A549 (cell line): ENCODE measurements at regions not wholly inside any gene's neighbourhood (a gene's known extent, or its start where the extent isn't known, plus 50 kb on each side); places are given as distances from the start of the nearest gene placed in this dataset.

Experiments used
- CBX8 ChIP-seq: fragments of 200-600 bp; sonication (generic); IDR thresholded peaks from 2 replicates; pipeline ENCODE4 v1.6.1; 2016
- CTCF ChIP-seq: fragments of >200 bp; sonication (Bioruptor Twin); formaldehyde crosslinking; IDR thresholded peaks from 3 replicates; pipeline ENCODE4 v1.5.1; 2016

DNA sequence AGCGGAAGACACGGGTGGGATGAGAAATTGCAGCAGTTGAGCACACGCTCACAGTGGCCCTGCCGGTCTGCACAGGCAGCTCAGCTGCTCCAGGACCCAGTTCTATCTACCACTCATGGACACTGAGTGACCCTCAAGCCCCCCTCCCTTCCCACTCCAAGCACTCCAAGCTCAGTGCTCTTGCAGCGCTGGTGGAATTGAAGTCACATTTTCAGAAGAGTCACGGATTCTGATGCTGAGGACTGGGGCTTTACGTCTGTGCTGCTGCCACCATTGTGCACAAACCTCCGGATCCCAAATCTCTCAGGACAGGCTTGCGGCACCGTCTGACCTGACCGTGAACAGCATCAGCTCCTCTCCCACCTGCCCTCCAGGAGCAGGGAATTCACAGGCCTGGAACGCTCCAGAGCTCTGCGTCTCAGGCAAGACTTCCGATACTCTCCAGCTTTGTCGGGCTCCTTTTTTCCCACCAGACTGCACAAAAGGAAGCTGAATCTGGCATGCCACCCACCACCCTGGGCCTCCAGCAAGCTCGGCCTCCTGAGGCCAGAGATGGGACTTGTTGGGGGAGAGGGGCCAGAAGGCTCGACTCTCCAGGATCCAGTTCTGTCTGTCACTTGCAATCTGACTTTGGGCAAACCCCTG lies 213.1 kb upstream of the RTL1 start:
- TF ChIP-seq CTCF (no peak), CBX8 (no peak)
